Pancreas (tissue), 10 donors: ENCODE measurements at regions not wholly inside any gene's neighbourhood (a gene's known extent, or its start where the extent isn't known, plus 50 kb on each side); places are given as distances from the start of the nearest gene placed in this dataset.

Experiments used
- ATAC-seq, 4 donors: fragments of 200-7000 bp; cut with Tn5 transposase; one replicate each; pipeline versions ENCODE4 v1.8.0 to v1.9.1; 2020; ENCODE audit warnings: mild to moderate bottlenecking in 4 of 4, moderate library complexity in 4 of 4
- DNase-seq, 6 donors: peaks; one replicate each; pipeline ENCODE4 v3.0.0-alpha.2; 2020
- FAIRE-seq: peaks from 2 replicates; lab custom pipeline; 2012; peaks lifted over from hg19 to GRCh38; lab: Jason Lieb, UNC
- H3K27ac ChIP-seq, 4 donors: fragments of 200-600 bp; sonication (generic); 1 replicate in 3 of 4; 2 replicates in 1 of 4; pipeline versions ENCODE4 v1.5.0 to v1.8.0; 2020
- H3K27me3 ChIP-seq, 4 donors: fragments of 200-600 bp; one replicate each; pipeline ENCODE4 v1.8.0; 2021
- H3K36me3 ChIP-seq, 3 donors: fragments of 200-600 bp; sonication (generic) in 1 of 3; one replicate each; pipeline versions ENCODE4 v1.5.0 to v1.8.0; 2020 to 2021
- H3K4me1 ChIP-seq, 3 donors: fragments of 200-600 bp; one replicate each; pipeline ENCODE4 v1.8.0; 2021
- H3K4me3 ChIP-seq, 4 donors: fragments of 200-600 bp; sonication (generic) in 2 of 4; one replicate each; pipeline versions ENCODE4 v1.5.0 to v1.8.0; 2020 to 2021
- H3K9me3 ChIP-seq, 4 donors: fragments of 200-600 bp; one replicate each; pipeline ENCODE4 v1.8.0; 2021
- WGBS, 2 donors: extraction: QIAGEN DNeasy Blood & Tissue Kit; methylation state at CpG; one replicate each; pipeline ENCODE4 v1.1.7; 2013; 5-methylcytosine and 5-hydroxymethylcytosine counted together
- intact Hi-C, 3 donors: fragments of 100-400 bp; cut with DNase I; formaldehyde crosslinking; loops; one replicate each; pipeline versions ENCODE4 v1.11.1 to v1.14.2; 2022
- TF ChIP-seq, protein P1 (sequence below), 4 donors: fragments of 200-600 bp; sonication (generic) in 3 of 4; IDR thresholded peaks; one replicate each; pipeline versions ENCODE4 v1.5.0 to v1.8.0; 2021; ENCODE audit warnings: antibody characterized with exemption in 4 of 4
- donor health status: healthy with polysubstance abuse.
- donor health status: DM: no; HTN: no; CAD: no; lungs with moderate emphysema.
- donor health status: DM: no; HTN: no; CAD: no.
- donor health status: control.
- donor health status: control.
- donor health status: Bipolar disorder and iron deficiency.
- donor health status: DM: yes; HTN: yes; CAD: no.
- donor health status: DM: no; HTN: no; CAD: no.
- donor health status: DM: no; HTN: no; CAD: no.
- donor health status: DM: yes; HTN: yes; CAD: no.

- intact Hi-C loops: no loop called here
- H3K9me3 ChIP-seq: no peaks in the 10 kb centered on the region
- no peak for FAIRE-seq
- DNase-seq: no peak
- no peak overlapping the region for H3K27ac ChIP-seq
- ATAC-seq: no peak
- no peaks in the 10 kb centered on the region for H3K27me3 ChIP-seq
- WGBS, 2 donors: 61 to 76% methylated on average over 5 of the region's 5 CpGs
- no peak overlapping the region for H3K4me3 ChIP-seq
- no peaks in the 10 kb centered on the region for H3K36me3 ChIP-seq
- H3K4me1 ChIP-seq: no peaks in the 10 kb centered on the region
- TF ChIP-seq, protein P1, sequence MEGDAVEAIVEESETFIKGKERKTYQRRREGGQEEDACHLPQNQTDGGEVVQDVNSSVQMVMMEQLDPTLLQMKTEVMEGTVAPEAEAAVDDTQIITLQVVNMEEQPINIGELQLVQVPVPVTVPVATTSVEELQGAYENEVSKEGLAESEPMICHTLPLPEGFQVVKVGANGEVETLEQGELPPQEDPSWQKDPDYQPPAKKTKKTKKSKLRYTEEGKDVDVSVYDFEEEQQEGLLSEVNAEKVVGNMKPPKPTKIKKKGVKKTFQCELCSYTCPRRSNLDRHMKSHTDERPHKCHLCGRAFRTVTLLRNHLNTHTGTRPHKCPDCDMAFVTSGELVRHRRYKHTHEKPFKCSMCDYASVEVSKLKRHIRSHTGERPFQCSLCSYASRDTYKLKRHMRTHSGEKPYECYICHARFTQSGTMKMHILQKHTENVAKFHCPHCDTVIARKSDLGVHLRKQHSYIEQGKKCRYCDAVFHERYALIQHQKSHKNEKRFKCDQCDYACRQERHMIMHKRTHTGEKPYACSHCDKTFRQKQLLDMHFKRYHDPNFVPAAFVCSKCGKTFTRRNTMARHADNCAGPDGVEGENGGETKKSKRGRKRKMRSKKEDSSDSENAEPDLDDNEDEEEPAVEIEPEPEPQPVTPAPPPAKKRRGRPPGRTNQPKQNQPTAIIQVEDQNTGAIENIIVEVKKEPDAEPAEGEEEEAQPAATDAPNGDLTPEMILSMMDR (IDR thresholded peaks at IDR 0.05): no peak
These were observed 274.4 kb downstream of the MATN1 start for GRCh38 chr1:30449003-30449402.

- TF ChIP-seq, protein P1 (IDR thresholded peaks at IDR 0.05): no peak
These were observed 275.7 kb downstream of the MATN1 start for GRCh38 chr1:30447701-30448100.

GRCh38 chr1:30447080-30447479 lies 276.3 kb downstream of the MATN1 start:
- ATAC-seq (no peak), FAIRE-seq (no peak), DNase-seq (no peak)
- TF ChIP-seq, protein P1 (IDR thresholded peaks at IDR 0.05): no peak
- Histone ChIP-seq H3K9me3 (no peaks in the 10 kb centered on the region), H3K27ac (no peak overlapping the region), H3K36me3 (no peaks in the 10 kb centered on the region), H3K4me1 (no peaks in the 10 kb centered on the region), H3K27me3 (no peaks in the 10 kb centered on the region), H3K4me3 (no peak overlapping the region)
- intact Hi-C loops: no loop called here
- 57 to 60% methylated on average over 6 of the region's 6 CpGs for WGBS, 2 donors

More at GRCh38 chr1:30447701-30448100, 275.7 kb downstream of the MATN1 start:
- H3K4me3 ChIP-seq: no peak overlapping the region
- WGBS, 2 donors: 70 to 78% methylated on average over 3 of the region's 3 CpGs
- FAIRE-seq (no peak), DNase-seq (no peak), ATAC-seq (no peak)
- no peaks in the 10 kb centered on the region for H3K4me1 ChIP-seq
- no peaks in the 10 kb centered on the region for H3K36me3 ChIP-seq
- H3K9me3 ChIP-seq: no peaks in the 10 kb centered on the region
- intact Hi-C loops: no loop called here
- H3K27ac ChIP-seq: no peak overlapping the region
- H3K27me3 ChIP-seq: no peaks in the 10 kb centered on the region

GRCh38 chr1:30446508-30446907 lies 276.9 kb downstream of the MATN1 start:
- Histone ChIP-seq H3K36me3 (no peaks in the 10 kb centered on the region), H3K27ac (no peak overlapping the region), H3K4me3 (no peak overlapping the region), H3K9me3 (no peaks in the 10 kb centered on the region), H3K4me1 (no peaks in the 10 kb centered on the region), H3K27me3 (no peaks in the 10 kb centered on the region)
- no peak for ATAC-seq
- no peak for DNase-seq
- TF ChIP-seq, protein P1 (IDR thresholded peaks at IDR 0.05): no peak
- intact Hi-C loops: no loop called here
- WGBS, 2 donors: 49 to 57% methylated on average over 9 of the region's 9 CpGs
- FAIRE-seq: no peak

- H3K27ac ChIP-seq: no peak overlapping the region
- no peak for ATAC-seq
- WGBS, 2 donors: 59 to 72% methylated on average over 11 of the region's 11 CpGs
These were observed 277.3 kb downstream of the MATN1 start for GRCh38 chr1:30446095-30446494.

More at GRCh38 chr1:30446095-30446494, 277.3 kb downstream of the MATN1 start:
- H3K4me1 ChIP-seq: no peaks in the 10 kb centered on the region
- DNase-seq: no peak
- H3K27me3 ChIP-seq: no peaks in the 10 kb centered on the region
- no peaks in the 10 kb centered on the region for H3K9me3 ChIP-seq
- intact Hi-C loops: no loop called here
- no peaks in the 10 kb centered on the region for H3K36me3 ChIP-seq
- TF ChIP-seq, protein P1 (IDR thresholded peaks at IDR 0.05): no peak
- no peak for FAIRE-seq
- H3K4me3 ChIP-seq: no peak overlapping the region
